H54 (cell line): ENCODE measurements at regions not wholly inside any gene's neighbourhood (a gene's known extent, or its start where the extent isn't known, plus 50 kb on each side); places are given as distances from the start of the nearest gene placed in this dataset.

ENCODE experiments used
- DNase-seq: peaks from one replicate; pipeline ENCODE4 v3.0.0; 2011; ENCODE audit warnings: low spot score, mixed read lengths; ENCODE audit not compliant: insufficient read length
- FAIRE-seq: peaks from 3 replicates; lab custom pipeline; 2011; peaks lifted over from hg19 to GRCh38; lab: Jason Lieb, UNC
- POLR2A ChIP-seq: IDR thresholded peaks from 2 replicates; pipeline ENCODE4 v1.6.1; 2011; ENCODE audit warnings: low read depth, mild to moderate bottlenecking, low read length

- FAIRE-seq (no peak), DNase-seq (no peak)
- no peak for TF ChIP-seq POLR2A
These were observed 754.7 kb downstream of the DTWD2 start for GRCh38 chr5:118233606-118234005.

GRCh38 chr5:118228489-118228888 is 759.9 kb downstream of the DTWD2 start:
- DNase-seq (no peak), FAIRE-seq (no peak)
- no peak for TF ChIP-seq POLR2A

- DNase-seq (no peak), FAIRE-seq (no peak)
- TF ChIP-seq POLR2A, result no peak
These were observed 763.8 kb downstream of the DTWD2 start for GRCh38 chr5:118224546-118224945.

GRCh38 chr5:118220556-118221195 is 767.7 kb downstream of the DTWD2 start:
- FAIRE-seq (no peak), DNase-seq (no peak)
- no peak for TF ChIP-seq POLR2A

- TF ChIP-seq POLR2A, result no peak
- FAIRE-seq, result no peak
These were observed 776.7 kb downstream of the DTWD2 start for GRCh38 chr5:118211606-118212005.

GRCh38 chr5:118208031-118208453 is 780.3 kb downstream of the DTWD2 start:
- FAIRE-seq, result no peak
- TF ChIP-seq POLR2A, result no peak
- no peak for DNase-seq

More at GRCh38 chr5:118211606-118212005, 776.7 kb downstream of the DTWD2 start:
- DNase-seq, result no peak

GRCh38 chr5:118199801-118200200 is 788.5 kb downstream of the DTWD2 start:
- no peak for TF ChIP-seq POLR2A
- DNase-seq, result no peak
- no peak for FAIRE-seq

GRCh38 chr5:118196229-118196628 is 792.1 kb downstream of the DTWD2 start:
- FAIRE-seq (no peak), DNase-seq (no peak)
- no peak for TF ChIP-seq POLR2A

- no peak for TF ChIP-seq POLR2A
- no peak for FAIRE-seq
These were observed 793.1 kb downstream of the DTWD2 start for GRCh38 chr5:118195211-118195610.

GRCh38 chr5:118193194-118193905 is 795.0 kb downstream of the DTWD2 start:
- no peak for FAIRE-seq
- DNase-seq, result no peak

More at GRCh38 chr5:118195211-118195610, 793.1 kb downstream of the DTWD2 start:
- no peak for DNase-seq

GRCh38 chr5:118185018-118185417 is 803.3 kb downstream of the DTWD2 start:
- FAIRE-seq (no peak), DNase-seq (no peak)
- TF ChIP-seq POLR2A, result no peak

More at GRCh38 chr5:118193194-118193905, 795.0 kb downstream of the DTWD2 start:
- no peak for TF ChIP-seq POLR2A

GRCh38 chr5:118176146-118176545 is 812.2 kb downstream of the DTWD2 start:
- no peak for TF ChIP-seq POLR2A
- DNase-seq, result no peak
- FAIRE-seq, result no peak

GRCh38 chr5:118174671-118175070 is 813.7 kb downstream of the DTWD2 start:
- DNase-seq, result no peak
- FAIRE-seq, result no peak
- TF ChIP-seq POLR2A, result no peak

- DNase-seq (no peak), FAIRE-seq (no peak)
- TF ChIP-seq POLR2A, result no peak
These were observed 815.0 kb downstream of the DTWD2 start for GRCh38 chr5:118173340-118173739.

GRCh38 chr5:118165619-118166018 is 822.7 kb downstream of the DTWD2 start:
- FAIRE-seq (no peak), DNase-seq (no peak)
- no peak for TF ChIP-seq POLR2A
